HG03520 (cell line): ENCODE measurements at regions not wholly inside any gene's neighbourhood (a gene's known extent, or its start where the extent isn't known, plus 50 kb on each side); places are given as distances from the start of the nearest gene placed in this dataset.
"Not testable (repeated sequence)": the region's sequence is repeated elsewhere in the genome, so short reads cannot be mapped to it uniquely, and the experiment has no call there.

Experiments
- ATAC-seq: cut with Tn5 transposase; IDR thresholded peaks from one replicate; pipeline ENCODE4 v1.9.1; 2021; ENCODE audit warnings: mild to moderate bottlenecking, moderate library complexity; ENCODE audit not compliant: unreplicated experiment

- ATAC-seq = no peak
Measured at GRCh38 chr13:73544175-73544574, 485.4 kb downstream of the KLF5 start.

- no peak for ATAC-seq
Measured at GRCh38 chr13:73542446-73542845, 483.6 kb downstream of the KLF5 start.

- no peak for ATAC-seq
Measured at GRCh38 chr13:73536865-73537264, 478.1 kb downstream of the KLF5 start.

GRCh38 chr13:73535341-73535740 is 476.5 kb downstream of the KLF5 start:
- no peak for ATAC-seq

DNA sequence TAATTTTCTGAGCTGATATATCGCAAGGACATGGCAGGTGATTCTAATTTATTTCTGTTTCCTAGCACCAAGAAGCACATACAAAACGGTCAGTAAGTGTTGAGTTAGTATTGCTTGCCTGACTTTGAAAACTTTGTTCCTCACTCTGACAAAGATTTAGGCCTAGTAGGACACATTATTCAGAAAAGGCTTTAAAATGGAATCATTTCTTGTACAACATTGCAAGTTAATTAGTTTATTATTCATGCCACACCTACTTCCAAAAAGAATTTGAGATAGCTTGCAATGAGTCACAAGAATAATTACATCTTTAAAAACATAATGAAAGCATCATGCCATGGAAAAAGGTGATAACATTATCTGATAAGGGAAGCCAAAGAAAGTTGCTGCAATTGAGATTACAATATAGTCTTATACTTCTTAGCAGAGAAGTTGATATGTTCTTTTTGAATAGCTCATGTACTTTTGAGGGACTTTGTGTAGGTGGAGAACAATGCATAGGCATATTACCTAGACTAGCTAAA is 474.2 kb downstream of the KLF5 start:
- ATAC-seq = no peak

DNA sequence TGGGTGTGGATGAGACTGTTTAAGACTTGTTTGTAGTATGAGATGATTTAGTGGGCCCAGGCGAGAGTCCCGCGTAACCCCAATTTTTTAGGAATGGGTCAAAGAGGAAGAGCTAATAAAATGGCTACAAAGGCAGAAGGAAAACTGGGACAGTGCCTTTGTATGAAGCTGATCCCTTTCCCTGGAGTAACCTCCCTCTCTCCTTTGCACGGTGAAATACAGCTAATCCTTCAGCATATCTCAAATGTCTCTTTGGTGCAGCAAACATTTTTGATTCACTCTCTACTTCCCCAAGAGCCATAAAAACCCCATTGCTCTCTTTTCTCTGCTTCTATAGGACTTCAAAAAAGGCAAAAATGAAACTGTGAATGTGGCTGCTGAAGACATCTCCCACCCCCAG is 473.8 kb downstream of the KLF5 start:
- no peak for ATAC-seq

DNA sequence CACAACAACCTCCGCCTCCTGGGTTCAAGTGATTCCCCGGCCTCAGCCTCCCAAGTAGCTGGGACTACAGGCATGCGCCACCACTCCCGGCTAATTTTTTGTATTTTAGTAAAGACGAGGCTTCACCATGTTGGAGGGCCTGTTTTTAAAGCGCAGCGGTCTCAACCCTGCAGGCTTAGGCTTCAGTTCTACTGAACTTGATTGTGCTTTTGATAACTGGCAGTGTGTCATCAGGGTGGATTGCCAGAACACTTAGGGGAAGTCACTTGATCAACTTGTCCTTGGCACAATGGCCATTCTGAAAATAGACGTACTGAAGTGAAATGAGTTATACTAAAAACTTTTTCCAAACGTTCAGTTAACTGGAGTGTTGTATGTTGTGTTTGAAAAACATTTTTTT is 472.2 kb downstream of the KLF5 start:
- ATAC-seq = no peak

DNA sequence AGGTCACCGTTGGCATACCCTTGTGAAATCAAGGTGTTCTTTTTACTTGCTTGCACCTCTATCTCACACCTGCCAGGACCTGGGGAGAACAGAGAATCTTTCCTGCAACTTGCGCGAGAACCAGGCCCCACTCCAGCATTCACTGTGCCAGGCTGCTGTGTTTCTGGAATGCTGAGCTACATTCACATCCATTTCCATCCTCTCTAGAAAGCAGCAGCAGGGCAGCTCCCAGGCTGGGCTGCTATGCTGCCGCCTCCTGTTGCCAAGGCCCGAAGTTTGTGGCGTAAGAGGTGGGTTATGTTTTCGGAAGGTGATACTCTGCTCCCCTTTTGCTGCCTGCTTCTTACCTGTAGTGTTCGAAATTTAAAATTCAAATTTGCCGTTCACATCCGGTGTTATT is 464.1 kb downstream of the KLF5 start:
- ATAC-seq = no peak

DNA sequence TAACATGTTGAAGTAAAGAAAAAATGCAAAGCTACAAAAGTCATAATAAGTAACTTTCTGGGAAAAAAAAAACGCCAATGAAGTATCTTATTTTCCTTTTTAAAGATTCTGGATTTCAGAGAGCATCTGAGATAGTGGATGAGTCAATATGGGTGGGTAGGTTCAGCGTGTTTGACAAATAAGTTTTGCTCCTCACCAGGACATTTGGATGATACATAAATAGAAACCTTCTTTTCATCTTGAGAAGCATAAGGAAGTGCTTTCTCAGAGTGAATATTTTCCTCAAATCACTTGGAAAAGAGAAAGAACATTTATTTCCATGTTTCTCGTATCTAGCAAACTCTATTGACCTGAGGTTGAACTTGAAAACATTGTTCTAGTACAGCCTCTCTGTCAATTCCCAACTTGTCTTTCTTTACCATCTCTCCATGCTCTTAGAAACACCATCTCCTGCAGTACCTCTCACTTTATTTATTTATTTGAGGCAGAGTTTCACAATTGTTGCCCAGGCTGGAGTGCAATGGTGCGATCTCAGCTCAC is 463.2 kb downstream of the KLF5 start:
- ATAC-seq = no peak

DNA sequence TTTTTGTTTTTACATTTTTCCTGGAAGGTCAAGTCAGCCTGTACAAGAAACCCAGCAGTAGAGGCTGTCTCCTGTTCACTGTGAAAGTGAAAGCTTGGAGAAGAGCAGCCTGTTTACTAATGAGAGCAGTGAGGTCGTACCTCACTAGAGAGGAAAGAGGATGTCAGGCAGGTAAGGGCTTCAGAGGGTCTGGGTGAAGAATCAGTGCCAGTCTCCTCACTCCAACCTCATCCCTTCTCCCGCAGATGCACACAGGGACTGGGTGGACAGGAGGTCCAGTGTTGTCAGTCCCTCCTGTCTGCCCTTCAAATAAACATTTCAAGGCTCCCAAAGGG is 462.5 kb downstream of the KLF5 start:
- ATAC-seq = no peak

- no peak for ATAC-seq
Measured at GRCh38 chr13:73520566-73521289, 461.9 kb downstream of the KLF5 start.

DNA sequence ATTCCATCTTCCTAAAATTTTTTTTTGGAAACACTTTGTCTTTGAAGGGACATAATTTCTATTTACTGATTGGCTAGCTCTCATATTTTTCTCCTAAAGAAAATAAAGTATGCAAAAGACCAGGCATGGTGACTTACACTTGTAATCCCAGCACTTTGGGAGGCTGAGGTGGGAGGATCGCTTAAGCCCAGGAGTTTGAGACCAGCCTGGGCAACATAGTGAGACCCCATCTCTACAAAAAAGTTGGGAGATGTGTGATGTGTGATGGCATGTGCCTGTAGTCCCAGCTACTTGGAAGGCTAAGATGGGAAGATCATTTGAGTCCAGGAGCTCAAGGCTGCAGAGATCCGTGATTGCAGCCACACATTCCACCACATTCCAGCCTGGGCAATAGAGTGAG is 461.3 kb downstream of the KLF5 start:
- not testable (repeated sequence) for ATAC-seq

- no peak for ATAC-seq
Measured at GRCh38 chr13:73519396-73520116, 460.8 kb downstream of the KLF5 start.

GRCh38 chr13:73517766-73518165 is 459.0 kb downstream of the KLF5 start:
- no peak for ATAC-seq

DNA sequence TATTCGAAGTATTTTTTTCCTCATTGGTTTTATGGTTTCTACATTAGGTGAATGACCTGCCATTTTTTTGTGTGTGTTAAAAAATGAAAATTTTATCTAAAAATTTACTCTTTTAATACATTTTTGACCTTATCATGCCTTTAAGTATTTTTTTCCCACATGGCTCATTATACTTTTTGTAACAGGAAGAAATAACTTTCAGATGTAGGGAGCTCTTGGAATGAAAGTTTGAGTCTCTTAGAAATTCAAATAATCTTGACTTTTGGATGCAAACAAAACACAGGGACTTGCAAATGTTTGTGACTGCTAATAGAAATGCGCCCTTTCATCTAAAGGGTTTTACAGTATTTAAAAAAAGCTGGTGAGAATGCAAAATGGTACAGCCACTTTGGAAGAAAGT is 457.9 kb downstream of the KLF5 start:
- no peak for ATAC-seq

DNA sequence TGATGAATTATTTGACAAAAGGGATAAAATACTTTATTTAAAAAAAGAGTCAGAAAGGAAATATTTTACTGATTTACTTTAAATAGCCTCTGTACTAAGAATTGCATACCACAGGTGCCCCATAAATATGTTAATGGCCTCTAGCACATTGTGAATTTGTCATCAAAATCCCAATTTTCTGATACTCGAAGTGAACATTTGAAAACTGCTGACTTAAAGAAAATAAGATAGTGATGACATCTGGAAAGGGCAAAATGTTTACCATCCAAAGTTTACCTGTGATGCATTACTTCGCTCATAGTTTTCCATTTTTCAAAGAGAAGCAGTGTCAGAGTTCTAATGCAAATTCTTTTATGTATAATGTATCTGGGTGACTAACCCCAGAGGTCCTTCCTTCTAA is 455.4 kb downstream of the KLF5 start:
- ATAC-seq = no peak

DNA sequence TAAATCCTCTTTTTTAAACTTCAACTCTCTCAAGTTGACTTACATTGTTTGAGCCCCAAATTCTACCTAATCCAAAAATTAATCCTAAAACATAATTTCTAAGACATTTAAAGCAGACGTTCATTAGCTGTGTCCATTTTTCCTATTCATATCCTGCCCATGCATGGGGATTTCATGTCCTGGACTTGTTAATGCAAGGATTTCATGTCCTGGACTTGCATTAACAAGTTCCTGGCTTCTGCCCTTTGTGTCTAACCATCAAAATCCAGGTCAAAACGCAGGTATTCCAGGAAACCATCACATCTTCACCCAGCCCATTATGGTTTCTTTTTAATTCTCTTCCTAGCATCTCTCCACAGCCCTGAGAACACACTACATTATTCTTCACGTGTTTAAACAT is 454.9 kb downstream of the KLF5 start:
- no peak for ATAC-seq

GRCh38 chr13:73508841-73509240 is 450.0 kb downstream of the KLF5 start:
- no peak for ATAC-seq

DNA sequence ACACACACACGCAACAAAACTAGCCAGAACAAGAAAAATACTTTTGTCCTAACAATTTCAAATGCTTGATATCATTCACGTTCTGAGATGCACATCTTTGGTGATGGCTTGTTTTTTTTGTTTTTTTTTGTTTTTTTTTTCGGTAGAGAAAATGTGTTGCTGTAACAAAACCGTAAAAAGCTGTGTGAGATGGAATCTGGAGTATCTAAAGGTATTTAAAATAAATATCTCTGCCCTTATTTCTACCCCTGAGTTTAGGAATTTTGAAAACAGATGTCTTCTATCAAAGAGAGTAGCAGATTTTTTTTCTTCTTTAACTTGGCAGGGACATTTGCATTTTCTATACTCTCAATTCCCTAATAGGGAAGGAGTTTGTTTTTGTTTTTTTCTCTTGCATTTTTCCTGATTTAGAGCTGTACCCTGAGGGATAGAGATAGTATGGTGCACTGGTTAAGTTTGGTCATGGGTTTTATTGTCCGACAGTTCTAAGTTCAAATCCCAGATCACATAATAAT is 446.6 kb downstream of the KLF5 start:
- no peak for ATAC-seq

GRCh38 chr13:73499695-73500094 is 440.9 kb downstream of the KLF5 start:
- ATAC-seq = no peak

DNA sequence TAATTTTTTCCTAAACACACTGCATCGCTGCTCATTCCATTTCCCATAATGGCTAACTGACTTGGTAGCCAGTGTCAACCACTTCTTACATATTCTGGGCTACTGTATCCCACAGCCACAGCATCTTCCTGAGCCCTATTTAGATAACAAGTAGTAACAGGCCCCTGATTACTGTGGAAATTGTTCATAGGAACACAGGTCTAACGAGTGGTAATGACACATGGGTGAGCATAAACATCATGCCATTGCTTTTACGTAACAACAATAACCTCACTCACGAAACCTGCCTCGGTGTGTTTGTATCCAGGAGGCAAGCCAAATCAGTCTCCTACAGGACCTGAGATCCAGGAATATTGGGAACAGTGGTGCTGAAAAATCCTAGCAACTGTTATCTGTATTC is 438.6 kb downstream of the KLF5 start:
- ATAC-seq = no peak

GRCh38 chr13:73496711-73497110 is 437.9 kb downstream of the KLF5 start:
- ATAC-seq = no peak
